GM12865 (cell line): ENCODE measurements at regions not wholly inside any gene's neighbourhood (a gene's known extent, or its start where the extent isn't known, plus 50 kb on each side); places are given as distances from the start of the nearest gene placed in this dataset.
"Not testable (repeated sequence)": the region's sequence is repeated elsewhere in the genome, so short reads cannot be mapped to it uniquely, and the experiment has no call there.

Experiments
- DNase-seq: peaks from one replicate; pipeline ENCODE4 v3.0.0; 2010; ENCODE audit warnings: low read depth
- H3K4me3 ChIP-seq: 2 replicates; pipeline ENCODE4 v1.5.1; 2011; ENCODE audit warnings: mild to moderate bottlenecking, low read depth, low read length, control low read depth
- CTCF ChIP-seq: IDR thresholded peaks from 2 replicates; pipeline ENCODE4 v1.5.1; 2011; ENCODE audit warnings: low read length, control low read depth, low read depth, inconsistent platforms; ENCODE audit not compliant: insufficient read depth; ENCODE audit errors: missing control alignments

- DNase-seq = no peak
- TF ChIP-seq CTCF = no peak
- no peak overlapping the region for H3K4me3 ChIP-seq
Observed at GRCh38 chr13:82976499-82976898, 905.8 kb downstream of the SLITRK1 start.

GRCh38 chr13:82963226-82964099 is 918.8 kb downstream of the SLITRK1 start:
- no peak overlapping the region for H3K4me3 ChIP-seq
- TF ChIP-seq CTCF = no peak

DNA sequence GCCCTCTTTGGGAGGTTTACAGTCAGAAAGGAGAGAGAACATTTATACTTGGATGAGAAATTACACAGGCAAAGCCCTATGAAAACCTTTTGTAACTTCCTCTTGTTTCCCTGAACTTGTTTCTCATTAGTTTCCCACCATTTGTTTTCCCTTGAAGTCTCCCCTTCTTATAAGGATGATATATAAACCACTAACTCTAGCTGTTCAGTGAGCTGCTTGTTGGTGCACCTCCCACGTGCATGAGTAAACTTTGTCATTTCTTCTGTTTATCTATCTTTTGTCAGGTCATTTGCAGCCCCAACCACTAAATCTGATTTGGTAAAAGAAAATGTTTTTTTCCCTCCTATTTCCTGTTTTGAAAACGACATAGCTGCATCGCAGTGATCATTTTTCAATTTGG is 919.9 kb downstream of the SLITRK1 start:
- no peak for TF ChIP-seq CTCF
- DNase-seq = no peak
- no peak overlapping the region for H3K4me3 ChIP-seq

More at GRCh38 chr13:82963226-82964099, 918.8 kb downstream of the SLITRK1 start:
- DNase-seq = no peak

DNA sequence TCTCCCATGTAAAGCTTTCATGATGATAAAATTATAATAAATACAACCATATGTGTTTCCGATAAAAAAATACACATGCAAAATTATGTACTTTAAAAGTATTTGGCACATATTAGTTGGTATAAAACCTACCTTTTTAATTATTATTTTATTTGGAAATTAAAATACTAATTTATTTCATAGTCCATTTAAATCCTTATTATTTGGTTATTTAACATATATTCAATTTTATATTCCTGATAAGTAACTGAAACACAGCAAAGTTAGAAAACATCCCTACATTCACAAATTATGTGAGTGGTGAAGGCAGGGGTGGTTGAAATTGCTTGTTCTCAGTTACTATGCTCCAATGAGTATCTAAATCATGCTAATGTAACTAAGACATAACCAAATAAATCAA is 920.5 kb downstream of the SLITRK1 start:
- DNase-seq = no peak
- no peak for TF ChIP-seq CTCF
- no peak overlapping the region for H3K4me3 ChIP-seq

- not testable (repeated sequence) for H3K4me3 ChIP-seq, DNase-seq
Observed at GRCh38 chr13:82952336-82952735, 929.9 kb downstream of the SLITRK1 start.

DNA sequence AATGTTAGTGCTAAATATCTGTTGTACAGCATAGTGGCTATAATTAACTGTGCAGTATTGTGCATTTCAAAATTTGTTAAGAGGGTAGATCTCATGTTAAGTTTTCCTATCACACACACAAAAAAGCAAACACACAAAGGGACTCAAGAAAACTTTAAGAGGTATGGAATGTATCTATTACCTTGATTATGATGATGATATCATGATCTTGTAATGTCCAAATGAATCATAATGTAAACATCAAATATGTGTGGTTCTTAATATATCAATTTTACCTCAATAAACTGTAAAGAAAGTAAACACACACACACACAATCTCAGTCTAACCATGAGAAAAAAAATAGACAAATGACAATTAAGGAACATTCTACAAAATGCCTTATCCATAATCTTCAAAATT is 934.6 kb downstream of the SLITRK1 start:
- no peak overlapping the region for H3K4me3 ChIP-seq
- no peak for TF ChIP-seq CTCF
- DNase-seq = no peak

GRCh38 chr13:82947191-82947621 is 935.1 kb downstream of the SLITRK1 start:
- no peak for DNase-seq
- H3K4me3 ChIP-seq = no peak overlapping the region
- no peak for TF ChIP-seq CTCF
